KMS-11 (cell line): ENCODE measurements at regions not wholly inside any gene's neighbourhood (a gene's known extent, or its start where the extent isn't known, plus 50 kb on each side); places are given as distances from the start of the nearest gene placed in this dataset.

Source experiments
- H2AFZ ChIP-seq: fragments of 200-600 bp; sonication (generic); 2 replicates; pipeline ENCODE4 v1.6.1; 2016; ENCODE audit warnings: antibody characterized with exemption, mixed run types, low read depth
- H3K27ac ChIP-seq: fragments of 200-600 bp; sonication (generic); 2 replicates; pipeline ENCODE4 v1.6.1; 2016; ENCODE audit warnings: mild to moderate bottlenecking, mixed run types
- H3K27me3 ChIP-seq: fragments of 200-600 bp; sonication (generic); 2 replicates; pipeline ENCODE4 v1.6.1; 2017; ENCODE audit warnings: mild to moderate bottlenecking, low read depth, mixed run types, moderate library complexity; ENCODE audit not compliant: insufficient read depth
- H3K36me3 ChIP-seq: fragments of 200-600 bp; sonication (generic); 2 replicates; pipeline ENCODE4 v1.6.1; 2017; ENCODE audit warnings: mild to moderate bottlenecking, mixed run types; ENCODE audit not compliant: insufficient read depth
- H3K4me1 ChIP-seq: fragments of 200-600 bp; sonication (generic); 2 replicates; pipeline ENCODE4 v1.6.1; 2016; ENCODE audit warnings: mild to moderate bottlenecking, low read depth, mixed run types; ENCODE audit not compliant: poor library complexity, severe bottlenecking
- H3K4me2 ChIP-seq: fragments of 200-600 bp; sonication (generic); 2 replicates; pipeline ENCODE4 v1.7.0; 2016; ENCODE audit warnings: mild to moderate bottlenecking, mixed run types
- H3K4me3 ChIP-seq: fragments of 200-600 bp; sonication (generic); IDR thresholded peaks from 2 replicates; pipeline ENCODE4 v1.6.1; 2017; ENCODE audit warnings: low read depth, low read length, mixed read lengths; ENCODE audit not compliant: insufficient read depth
- H3K79me2 ChIP-seq: fragments of 200-600 bp; sonication (generic); 2 replicates; pipeline ENCODE4 v1.6.1; 2016; ENCODE audit warnings: low read depth, mixed run types; ENCODE audit not compliant: insufficient read depth
- H3K9ac ChIP-seq: fragments of 200-600 bp; sonication (generic); 2 replicates; pipeline ENCODE4 v1.6.1; 2016; ENCODE audit warnings: mild to moderate bottlenecking, mixed run types
- H4K20me1 ChIP-seq: fragments of 200-600 bp; sonication (generic); 2 replicates; pipeline ENCODE4 v1.6.1; 2016; ENCODE audit warnings: mild to moderate bottlenecking, mixed run types; ENCODE audit not compliant: insufficient read depth
- CTCF ChIP-seq: fragments of 200-600 bp; sonication (generic); conservative IDR thresholded peaks from 2 replicates; pipeline ENCODE4 v1.6.1; 2017; ENCODE audit warnings: low read depth, mild to moderate bottlenecking, antibody characterized with exemption, low read length, moderate library complexity, mixed read lengths

- Histone ChIP-seq H3K4me3 (no peak overlapping the region), H4K20me1 (no peaks in the 10 kb centered on the region), H3K9ac (no peak overlapping the region), H3K27ac (no peak overlapping the region), H3K79me2 (no peaks in the 10 kb centered on the region), H3K36me3 (no peaks in the 10 kb centered on the region), H3K4me2 (no peak overlapping the region), H3K4me1 (no peaks in the 10 kb centered on the region), H2AFZ (no peak overlapping the region), H3K27me3 (no peaks in the 10 kb centered on the region)
- no peak for TF ChIP-seq CTCF
Observed at GRCh38 chr16:17632667-17633066, 161.9 kb upstream of the XYLT1 start.

GRCh38 chr16:17629936-17630335 lies 159.2 kb upstream of the XYLT1 start:
- H3K9ac ChIP-seq = no peak overlapping the region
- H3K4me1 ChIP-seq = no peaks in the 10 kb centered on the region
- no peaks in the 10 kb centered on the region for H3K36me3 ChIP-seq
- no peak overlapping the region for H3K27ac ChIP-seq
- H3K79me2 ChIP-seq = no peaks in the 10 kb centered on the region
- H4K20me1 ChIP-seq = no peaks in the 10 kb centered on the region
- H3K4me3 ChIP-seq = no peak overlapping the region
- TF ChIP-seq CTCF = no peak
- no peak overlapping the region for H2AFZ ChIP-seq
- no peaks in the 10 kb centered on the region for H3K27me3 ChIP-seq
- no peak overlapping the region for H3K4me2 ChIP-seq

- no peaks in the 10 kb centered on the region for H3K36me3 ChIP-seq
- H3K79me2 ChIP-seq = no peaks in the 10 kb centered on the region
- no peak overlapping the region for H2AFZ ChIP-seq
- H3K27me3 ChIP-seq = no peaks in the 10 kb centered on the region
- TF ChIP-seq CTCF = no peak
- no peak overlapping the region for H3K9ac ChIP-seq
- no peak overlapping the region for H3K4me2 ChIP-seq
- no peaks in the 10 kb centered on the region for H4K20me1 ChIP-seq
- no peak overlapping the region for H3K27ac ChIP-seq
- no peak overlapping the region for H3K4me3 ChIP-seq
- H3K4me1 ChIP-seq = no peaks in the 10 kb centered on the region
Observed at GRCh38 chr16:17628983-17629382, 158.2 kb upstream of the XYLT1 start.

- TF ChIP-seq CTCF = no peak
Observed at GRCh38 chr16:17622366-17622765, 151.6 kb upstream of the XYLT1 start.

More at GRCh38 chr16:17622366-17622765, 151.6 kb upstream of the XYLT1 start:
- H3K27ac ChIP-seq = no peak overlapping the region
- H3K27me3 ChIP-seq = no peaks in the 10 kb centered on the region
- no peak overlapping the region for H3K4me3 ChIP-seq
- no peak overlapping the region for H3K9ac ChIP-seq
- no peaks in the 10 kb centered on the region for H3K36me3 ChIP-seq
- no peak overlapping the region for H2AFZ ChIP-seq
- H3K79me2 ChIP-seq = no peaks in the 10 kb centered on the region
- H3K4me2 ChIP-seq = no peak overlapping the region
- no peaks in the 10 kb centered on the region for H3K4me1 ChIP-seq
- H4K20me1 ChIP-seq = no peaks in the 10 kb centered on the region
